Panc1 (cell line): ENCODE measurements at regions not wholly inside any gene's neighbourhood (a gene's known extent, or its start where the extent isn't known, plus 50 kb on each side); places are given as distances from the start of the nearest gene placed in this dataset.

ENCODE experiments used
- ATAC-seq: fragments of 200-7000 bp; cut with Tn5 transposase; 2 replicates; pipeline ENCODE4 v1.9.1; 2020; ENCODE audit warnings: mild to moderate bottlenecking, moderate library complexity
- BruUV-seq: library from RNA; stranded (reverse); fragments of 400-500 nt; replicated peaks from 2 replicates; lab custom pipeline; 2021; lab: Mats Ljungman, UMichigan
- CTCF ChIA-PET: fragments of 300-600 bp; sonication (Branson Sonifier 250); formaldehyde crosslinking; loops from one replicate; lab custom pipeline; 2022; ENCODE audit warnings: antibody characterized with exemption; lab: Charles Lee
- POLR2A ChIA-PET: fragments of 300-600 bp; sonication (Branson Sonifier 250); formaldehyde crosslinking; loops from one replicate; lab custom pipeline; 2022; ENCODE audit warnings: antibody characterized with exemption; lab: Charles Lee
- DNase-seq: peaks from one replicate; pipeline ENCODE4 v3.0.0-alpha.2; 2010; ENCODE audit warnings: low read depth, low spot score
- H3K27ac ChIP-seq: 2 replicates; pipeline ENCODE4 v1.5.1; 2011; ENCODE audit warnings: mild to moderate bottlenecking, low read length, inconsistent platforms
- H3K27me3 ChIP-seq: fragments of 200-500 bp; sonication (Bioruptor generic); 2 replicates; pipeline ENCODE4 v1.6.0; 2014; ENCODE audit warnings: low read length, inconsistent platforms; ENCODE audit not compliant: control insufficient read depth, insufficient read depth
- H3K36me3 ChIP-seq: fragments of 200-500 bp; sonication (Bioruptor generic); 2 replicates; pipeline ENCODE4 v1.5.1; 2014; ENCODE audit warnings: inconsistent platforms, mild to moderate bottlenecking, low read length, moderate library complexity; ENCODE audit not compliant: control insufficient read depth, insufficient read depth
- H3K4me1 ChIP-seq: 2 replicates; pipeline ENCODE4 v1.5.1; 2011; ENCODE audit warnings: inconsistent platforms, mild to moderate bottlenecking, low read length, moderate library complexity; ENCODE audit not compliant: control insufficient read depth, insufficient read depth
- H3K4me3 ChIP-seq, 2 experiments: 2 replicates each; pipeline ENCODE4 v1.5.1; 2011 to 2012; ENCODE audit warnings: low read depth in 2 of 2, low read length in 2 of 2, mild to moderate bottlenecking in 2 of 2, inconsistent platforms in 1 of 2, moderate library complexity in 1 of 2
- H3K9me3 ChIP-seq: fragments of 200-500 bp; sonication (Bioruptor generic); 2 replicates; pipeline ENCODE4 v1.5.1; 2014; ENCODE audit warnings: low read depth, mild to moderate bottlenecking, inconsistent platforms, low read length, moderate library complexity; ENCODE audit not compliant: control insufficient read depth, insufficient read depth
- CTCF ChIP-seq: fragments of 450-650 bp; IDR thresholded peaks from 2 replicates; pipeline ENCODE4 v1.5.1; 2017; ENCODE audit warnings: mild to moderate bottlenecking
- POLR2AphosphoS5 ChIP-seq: IDR thresholded peaks from 2 replicates; pipeline ENCODE4 v1.6.1; 2012; ENCODE audit warnings: mild to moderate bottlenecking, low read depth, low read length, moderate library complexity
- REST ChIP-seq, 2 experiments: IDR thresholded peaks; 2 replicates each; pipeline ENCODE4 v1.6.1; 2011 to 2012; ENCODE audit warnings: low read depth in 2 of 2, control low read depth in 1 of 2, low read length in 1 of 2, mild to moderate bottlenecking in 1 of 2, moderate library complexity in 1 of 2; ENCODE audit not compliant: insufficient read depth in 1 of 2
- SIN3A ChIP-seq: IDR thresholded peaks from 2 replicates; pipeline ENCODE4 v1.6.1; 2012; ENCODE audit warnings: low read depth, mild to moderate bottlenecking, low read length, moderate library complexity, borderline replicate concordance; ENCODE audit not compliant: insufficient read depth
- TCF7L2 ChIP-seq: IDR thresholded peaks from 2 replicates; pipeline ENCODE4 v1.6.1; 2011; ENCODE audit warnings: mild to moderate bottlenecking, low read depth, low read length, inconsistent platforms
- in situ Hi-C: cut with HindIII; loops from 2 replicates; pipeline ENCODE4 v1.10.0; 2016; ENCODE audit warnings: low sequenced_read_pairs, low pct_unique_long_range_greater_than_20kb
- intact Hi-C: fragments of 100-400 bp; cut with micrococcal nuclease; formaldehyde crosslinking; loops from one replicate; pipeline ENCODE4 v1.10.0; 2022; ENCODE audit not compliant: unreplicated experiment

- DNase-seq (no peak), ATAC-seq (no peak)
- ChIA-PET CTCF (no interaction called here), POLR2A (no interaction called here)
- intact Hi-C loops (no loop called here), in situ Hi-C loops (no loop called here)
- TF ChIP-seq TCF7L2 = no peak
- TF ChIP-seq SIN3A = no peak
- no peak for TF ChIP-seq CTCF
- TF ChIP-seq POLR2AphosphoS5 = no peak
- no peak for TF ChIP-seq REST (IDR thresholded peaks at IDR 0.05; ENCODE audit: insufficient read depth in 1 of 2, low read depth in 2 of 2, low read length in 1 of 2)
- Histone ChIP-seq H3K36me3 (no peaks in the 10 kb centered on the region), H3K4me3 (no peak overlapping the region), H3K27ac (no peak overlapping the region), H3K9me3 (no peaks in the 10 kb centered on the region), H3K27me3 (no peaks in the 10 kb centered on the region), H3K4me1 (no peaks in the 10 kb centered on the region)
- no TSS peak for BruUV-seq
Measured at GRCh38 chr6:105921781-105922180, 164.4 kb upstream of the PRDM1 start.

GRCh38 chr6:105920071-105920470 is 166.1 kb upstream of the PRDM1 start:
- ATAC-seq = no peak
- H3K36me3 ChIP-seq = no peaks in the 10 kb centered on the region
- BruUV-seq = no TSS peak
- no peak for DNase-seq
- ChIA-PET CTCF (no interaction called here), POLR2A (no interaction called here)
- H3K27ac ChIP-seq = no peak overlapping the region
- in situ Hi-C loops = no loop called here
- no peak for TF ChIP-seq CTCF
- no peak for TF ChIP-seq REST (IDR thresholded peaks at IDR 0.05; ENCODE audit: insufficient read depth in 1 of 2, low read depth in 2 of 2, low read length in 1 of 2)
- no peak for TF ChIP-seq SIN3A
- TF ChIP-seq TCF7L2 = no peak
- no peak for TF ChIP-seq POLR2AphosphoS5
- no peak overlapping the region for H3K4me3 ChIP-seq
- no peaks in the 10 kb centered on the region for H3K9me3 ChIP-seq
- intact Hi-C loops = no loop called here
- H3K27me3 ChIP-seq = no peaks in the 10 kb centered on the region
- no peaks in the 10 kb centered on the region for H3K4me1 ChIP-seq
